ENCODE measurements at regions not wholly inside any gene's neighbourhood (a gene's known extent, or its start where the extent isn't known, plus 50 kb on each side); places are given as distances from the start of the nearest gene placed in this dataset.

GRCh38 chr1:59193443-59194093, 103.3 kb upstream of the FGGY start:
- TF ChIP-seq EZH2 (IDR thresholded peaks at IDR 0.05; ENCODE audit: insufficient read depth, low read length) (no peak), CTCF (IDR thresholded peaks at IDR 0.05; ENCODE audit: insufficient read depth, low read depth, low read length) (no peak)

Measured in astrocyte (in vitro differentiated cells and primary cell).